ENCODE measurements at regions not wholly inside any gene's neighbourhood (a gene's known extent, or its start where the extent isn't known, plus 50 kb on each side); places are given as distances from the start of the nearest gene placed in this dataset.

GRCh38 chr2:180364719-180365118, 357.6 kb upstream of the CWC22 start:
- TF ChIP-seq CTCF (IDR thresholded peaks at IDR 0.05) = no peak
- H3K36me3 Mint-ChIP-seq (ENCODE audit: unreplicated experiment) = no peaks in the 10 kb centered on the region
- no peak overlapping the region for H3K27ac Mint-ChIP-seq (ENCODE audit: unreplicated experiment)
- no peaks in the 10 kb centered on the region for H3K27me3 Mint-ChIP-seq (ENCODE audit: unreplicated experiment)
- H3K9me3 Mint-ChIP-seq (ENCODE audit: unreplicated experiment) = no peaks in the 10 kb centered on the region
- peaks cover 4% of the 10 kb centered on the region for H3K4me1 Mint-ChIP-seq (ENCODE audit: unreplicated experiment)
- DNase-seq (ENCODE audit: extremely low spot score, unreplicated experiment) = no peak
- H3K4me3 Mint-ChIP-seq (ENCODE audit: unreplicated experiment) = no peak overlapping the region

- Mint-ChIP-seq H3K4me3 (ENCODE audit: unreplicated experiment) (no peak overlapping the region), H3K27me3 (ENCODE audit: unreplicated experiment) (no peaks in the 10 kb centered on the region), H3K27ac (ENCODE audit: unreplicated experiment) (no peak overlapping the region), H3K9me3 (ENCODE audit: unreplicated experiment) (peaks cover 6% of the 10 kb centered on the region), H3K36me3 (ENCODE audit: unreplicated experiment) (no peaks in the 10 kb centered on the region), H3K4me1 (ENCODE audit: unreplicated experiment) (no peaks in the 10 kb centered on the region)
- no peak for DNase-seq (ENCODE audit: extremely low spot score, unreplicated experiment)
- TF ChIP-seq CTCF (IDR thresholded peaks at IDR 0.05) = no peak
Measured at GRCh38 chr2:180360283-180360618, 353.2 kb upstream of the CWC22 start.

- no peak overlapping the region for H3K27ac Mint-ChIP-seq (ENCODE audit: unreplicated experiment)
- H3K9me3 Mint-ChIP-seq (ENCODE audit: unreplicated experiment) = peaks cover 6% of the 10 kb centered on the region
- DNase-seq (ENCODE audit: extremely low spot score, unreplicated experiment) = no peak
- no peaks in the 10 kb centered on the region for H3K4me1 Mint-ChIP-seq (ENCODE audit: unreplicated experiment)
- H3K36me3 Mint-ChIP-seq (ENCODE audit: unreplicated experiment) = no peaks in the 10 kb centered on the region
- no peaks in the 10 kb centered on the region for H3K27me3 Mint-ChIP-seq (ENCODE audit: unreplicated experiment)
- TF ChIP-seq CTCF (IDR thresholded peaks at IDR 0.05) = no peak
- no peak overlapping the region for H3K4me3 Mint-ChIP-seq (ENCODE audit: unreplicated experiment)
Measured at GRCh38 chr2:180359522-180360282, 352.6 kb upstream of the CWC22 start.

GRCh38 chr2:180358458-180358857, 351.4 kb upstream of the CWC22 start:
- Mint-ChIP-seq H3K27ac (ENCODE audit: unreplicated experiment) (no peak overlapping the region), H3K27me3 (ENCODE audit: unreplicated experiment) (no peaks in the 10 kb centered on the region), H3K9me3 (ENCODE audit: unreplicated experiment) (peaks cover 6% of the 10 kb centered on the region), H3K4me3 (ENCODE audit: unreplicated experiment) (no peak overlapping the region), H3K36me3 (ENCODE audit: unreplicated experiment) (no peaks in the 10 kb centered on the region), H3K4me1 (ENCODE audit: unreplicated experiment) (no peaks in the 10 kb centered on the region)
- TF ChIP-seq CTCF (IDR thresholded peaks at IDR 0.05) = no peak
- DNase-seq (ENCODE audit: extremely low spot score, unreplicated experiment) = no peak

GRCh38 chr2:180356676-180357075, 349.6 kb upstream of the CWC22 start:
- peaks cover 6% of the 10 kb centered on the region for H3K9me3 Mint-ChIP-seq (ENCODE audit: unreplicated experiment)
- no peak for TF ChIP-seq CTCF (IDR thresholded peaks at IDR 0.05)
- no peak overlapping the region for H3K27ac Mint-ChIP-seq (ENCODE audit: unreplicated experiment)
- no peak for DNase-seq (ENCODE audit: extremely low spot score, unreplicated experiment)
- H3K36me3 Mint-ChIP-seq (ENCODE audit: unreplicated experiment) = no peaks in the 10 kb centered on the region
- H3K4me3 Mint-ChIP-seq (ENCODE audit: unreplicated experiment) = no peak overlapping the region
- H3K27me3 Mint-ChIP-seq (ENCODE audit: unreplicated experiment) = no peaks in the 10 kb centered on the region
- H3K4me1 Mint-ChIP-seq (ENCODE audit: unreplicated experiment) = no peaks in the 10 kb centered on the region

All from osteocyte (in vitro differentiated cells).